Retinal pigment epithelial cell (primary cell): ENCODE measurements at regions not wholly inside any gene's neighbourhood (a gene's known extent, or its start where the extent isn't known, plus 50 kb on each side); places are given as distances from the start of the nearest gene placed in this dataset.
A peak's percentile ranks its signal among the peaks of the same experiment; 100 is the strongest.

Experiments used
- DNase-seq: peaks from one replicate; pipeline ENCODE4 v3.0.0-alpha.2; 2010; ENCODE audit warnings: low read depth
- H3K4me3 ChIP-seq: 2 replicates; pipeline ENCODE4 v1.5.1; 2011; ENCODE audit warnings: mild to moderate bottlenecking, low read length, control low read depth, moderate library complexity
- TF ChIP-seq, protein P1 (sequence below): conservative IDR thresholded peaks from 2 replicates; pipeline ENCODE4 v1.5.1; 2011; ENCODE audit warnings: low read depth, low read length, control low read depth, inconsistent platforms

DNA sequence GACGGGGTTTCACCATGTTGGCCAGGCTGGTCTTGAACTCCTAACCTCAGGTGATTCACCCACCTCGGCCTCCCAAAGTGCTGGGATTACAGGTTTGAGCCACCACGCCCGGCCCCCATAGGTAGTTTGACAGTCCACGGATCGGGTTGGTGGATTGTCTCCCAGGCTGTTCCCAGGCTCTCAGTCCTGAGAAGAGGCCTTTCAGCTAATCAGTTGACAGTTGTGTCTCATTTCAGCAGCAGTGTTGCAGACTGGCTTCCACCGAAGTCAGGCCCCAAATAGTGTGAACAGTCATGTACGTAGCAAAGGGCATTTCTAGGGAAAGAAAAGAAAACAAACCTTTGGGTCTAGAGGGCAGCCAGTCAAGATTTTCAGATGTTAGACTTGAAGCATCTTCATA lies 102.4 kb upstream of the TLR3 start:
- H3K4me3 ChIP-seq = no peak overlapping the region
- no peak for DNase-seq
- TF ChIP-seq, protein P1, sequence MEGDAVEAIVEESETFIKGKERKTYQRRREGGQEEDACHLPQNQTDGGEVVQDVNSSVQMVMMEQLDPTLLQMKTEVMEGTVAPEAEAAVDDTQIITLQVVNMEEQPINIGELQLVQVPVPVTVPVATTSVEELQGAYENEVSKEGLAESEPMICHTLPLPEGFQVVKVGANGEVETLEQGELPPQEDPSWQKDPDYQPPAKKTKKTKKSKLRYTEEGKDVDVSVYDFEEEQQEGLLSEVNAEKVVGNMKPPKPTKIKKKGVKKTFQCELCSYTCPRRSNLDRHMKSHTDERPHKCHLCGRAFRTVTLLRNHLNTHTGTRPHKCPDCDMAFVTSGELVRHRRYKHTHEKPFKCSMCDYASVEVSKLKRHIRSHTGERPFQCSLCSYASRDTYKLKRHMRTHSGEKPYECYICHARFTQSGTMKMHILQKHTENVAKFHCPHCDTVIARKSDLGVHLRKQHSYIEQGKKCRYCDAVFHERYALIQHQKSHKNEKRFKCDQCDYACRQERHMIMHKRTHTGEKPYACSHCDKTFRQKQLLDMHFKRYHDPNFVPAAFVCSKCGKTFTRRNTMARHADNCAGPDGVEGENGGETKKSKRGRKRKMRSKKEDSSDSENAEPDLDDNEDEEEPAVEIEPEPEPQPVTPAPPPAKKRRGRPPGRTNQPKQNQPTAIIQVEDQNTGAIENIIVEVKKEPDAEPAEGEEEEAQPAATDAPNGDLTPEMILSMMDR = no peak

GRCh38 chr4:185966997-185967775 lies 101.8 kb upstream of the TLR3 start:
- H3K4me3 ChIP-seq = no peak overlapping the region
- DNase-seq = no peak
- TF ChIP-seq, protein P1 = no peak

DNA sequence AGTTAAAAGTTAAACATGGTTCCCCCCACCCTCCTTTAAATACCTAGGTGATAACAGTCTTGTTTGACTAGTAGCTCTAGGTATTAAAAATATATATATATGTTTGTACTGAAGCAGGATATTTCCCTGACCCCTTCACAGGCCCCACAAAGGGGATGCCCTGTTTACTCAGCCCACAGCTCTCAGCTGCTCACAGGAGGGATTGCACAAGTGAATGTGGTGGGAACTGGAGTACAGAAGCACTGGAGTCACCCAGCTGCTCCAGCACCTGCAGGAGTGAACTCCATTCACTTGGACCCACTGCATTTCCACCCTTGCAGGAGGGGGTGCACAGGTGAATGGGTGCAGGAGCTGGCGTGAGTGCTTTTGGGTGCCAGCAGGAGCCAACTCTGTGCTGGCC lies 99.3 kb upstream of the TLR3 start:
- DNase-seq = no peak
- H3K4me3 ChIP-seq = no peak overlapping the region
- TF ChIP-seq, protein P1 = no peak

DNA sequence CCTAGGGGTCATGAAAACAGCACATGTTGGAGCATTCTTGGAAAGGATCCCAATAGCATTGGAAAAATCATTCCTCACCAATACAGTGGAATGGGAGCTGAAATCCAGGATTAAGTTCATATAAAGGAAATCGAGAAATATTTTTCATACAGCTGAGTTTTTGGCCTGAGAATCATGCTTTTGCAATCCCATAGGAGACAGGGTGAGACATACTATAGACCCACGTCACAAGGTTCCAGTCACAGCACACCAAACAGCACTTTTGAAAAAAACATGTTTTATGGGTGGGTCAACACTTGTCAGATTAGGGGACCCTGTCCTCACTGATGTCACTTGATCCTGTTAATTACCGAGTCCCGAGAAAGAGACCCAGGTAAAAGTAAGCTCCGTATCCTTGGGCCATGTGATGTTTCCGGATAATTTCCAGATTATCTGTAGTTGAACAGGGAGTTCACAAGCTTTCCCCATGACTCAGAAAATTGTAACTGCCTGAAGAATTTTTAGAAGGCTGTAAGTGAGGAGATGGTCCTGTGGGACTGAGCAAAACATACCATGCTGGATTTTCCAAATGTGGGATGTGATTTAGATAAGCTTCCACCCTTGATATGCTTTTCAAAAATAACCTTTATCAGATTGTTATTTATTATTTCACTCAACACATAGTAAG lies 80.9 kb upstream of the TLR3 start:
- H3K4me3 ChIP-seq = peak overlapping the region; percentile 3
- TF ChIP-seq, protein P1 = no peak
- peak; percentile 87 for DNase-seq

DNA sequence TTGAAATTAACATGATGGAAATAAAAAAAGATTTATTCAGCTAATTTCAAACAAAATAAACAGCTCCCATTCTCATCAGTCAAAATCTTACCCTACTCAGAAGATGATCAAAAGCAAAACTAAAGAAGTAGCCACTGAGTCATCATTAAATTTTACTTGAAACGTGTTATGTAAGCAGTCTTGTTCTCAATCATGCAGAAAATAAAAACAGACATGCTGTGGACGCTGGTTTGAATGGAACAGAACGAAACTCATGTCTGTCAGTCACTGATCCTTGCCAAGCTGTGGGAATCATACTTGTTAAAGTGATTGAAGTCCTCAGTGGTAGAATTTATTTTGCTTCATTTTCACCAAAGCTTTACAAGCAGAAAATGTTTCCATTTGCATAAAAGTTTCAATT lies 77.2 kb upstream of the TLR3 start:
- DNase-seq = peak; percentile 86
- no peak overlapping the region for H3K4me3 ChIP-seq

DNA sequence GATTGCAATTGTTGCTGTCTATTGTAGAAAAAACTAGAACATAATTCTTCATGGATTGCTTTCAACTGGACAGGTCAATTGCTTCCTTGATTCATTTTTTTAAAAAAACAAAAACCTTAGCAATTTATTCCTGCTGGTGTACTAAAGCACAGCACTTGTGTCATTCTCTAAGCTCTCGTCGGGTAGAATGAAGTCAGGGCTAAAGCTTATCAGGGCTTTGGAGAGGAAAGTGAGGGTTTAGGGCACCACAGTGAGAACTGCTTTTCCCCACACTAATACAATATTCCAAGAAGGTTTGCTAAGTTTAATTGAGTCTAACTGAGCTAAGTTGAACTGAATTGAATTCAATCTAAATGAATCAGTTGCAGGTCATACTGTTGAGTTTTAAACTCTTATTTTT lies 76.4 kb upstream of the TLR3 start:
- peak; percentile 71 for DNase-seq
- TF ChIP-seq, protein P1 = no peak
- H3K4me3 ChIP-seq = no peak overlapping the region

More for the DNA sequence above, 77.2 kb upstream of the TLR3 start:
- TF ChIP-seq, protein P1 = no peak
